Prostate gland (tissue), 2 donors: ENCODE measurements at regions not wholly inside any gene's neighbourhood (a gene's known extent, or its start where the extent isn't known, plus 50 kb on each side); places are given as distances from the start of the nearest gene placed in this dataset.

Experiments used
- POLR2A ChIP-seq: fragments of 450-650 bp; IDR thresholded peaks from one replicate; pipeline ENCODE4 v1.6.1; 2016; ENCODE audit warnings: antibody characterized with exemption, mild to moderate bottlenecking
- POLR2AphosphoS5 ChIP-seq: sonication (generic); formaldehyde crosslinking; IDR thresholded peaks from one replicate; pipeline ENCODE4 v1.6.1; 2017; ENCODE audit warnings: antibody characterized with exemption
- TF ChIP-seq, protein P1 (sequence below), 4 experiments: fragments of 200-600 bp in 2 of 4; fragments of 450-650 bp in 2 of 4; sonication (generic) in 2 of 4; IDR thresholded peaks; 1 replicate in 3 of 4; 2 replicates in 1 of 4; pipeline ENCODE4 v1.5.1; 2016 to 2019; ENCODE audit warnings: antibody characterized with exemption in 4 of 4, mild to moderate bottlenecking in 2 of 4, moderate library complexity in 2 of 4

GRCh38 chr3:135758961-135759360, 206.6 kb upstream of the PPP2R3A start:
- no peak for TF ChIP-seq POLR2A
- TF ChIP-seq, protein P1, sequence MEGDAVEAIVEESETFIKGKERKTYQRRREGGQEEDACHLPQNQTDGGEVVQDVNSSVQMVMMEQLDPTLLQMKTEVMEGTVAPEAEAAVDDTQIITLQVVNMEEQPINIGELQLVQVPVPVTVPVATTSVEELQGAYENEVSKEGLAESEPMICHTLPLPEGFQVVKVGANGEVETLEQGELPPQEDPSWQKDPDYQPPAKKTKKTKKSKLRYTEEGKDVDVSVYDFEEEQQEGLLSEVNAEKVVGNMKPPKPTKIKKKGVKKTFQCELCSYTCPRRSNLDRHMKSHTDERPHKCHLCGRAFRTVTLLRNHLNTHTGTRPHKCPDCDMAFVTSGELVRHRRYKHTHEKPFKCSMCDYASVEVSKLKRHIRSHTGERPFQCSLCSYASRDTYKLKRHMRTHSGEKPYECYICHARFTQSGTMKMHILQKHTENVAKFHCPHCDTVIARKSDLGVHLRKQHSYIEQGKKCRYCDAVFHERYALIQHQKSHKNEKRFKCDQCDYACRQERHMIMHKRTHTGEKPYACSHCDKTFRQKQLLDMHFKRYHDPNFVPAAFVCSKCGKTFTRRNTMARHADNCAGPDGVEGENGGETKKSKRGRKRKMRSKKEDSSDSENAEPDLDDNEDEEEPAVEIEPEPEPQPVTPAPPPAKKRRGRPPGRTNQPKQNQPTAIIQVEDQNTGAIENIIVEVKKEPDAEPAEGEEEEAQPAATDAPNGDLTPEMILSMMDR (IDR thresholded peaks at IDR 0.05) = no peak
- TF ChIP-seq POLR2AphosphoS5 = no peak
